Neural crest cell (in vitro differentiated cells): ENCODE measurements at regions not wholly inside any gene's neighbourhood (a gene's known extent, or its start where the extent isn't known, plus 50 kb on each side); places are given as distances from the start of the nearest gene placed in this dataset.

Experiments
- DNase-seq: peaks from one replicate; pipeline ENCODE4 v3.0.0; 2021; ENCODE audit warnings: low read depth, mixed read lengths, low spot score
- H3K27ac Mint-ChIP-seq: one replicate; pipeline ENCODE4 v1.8.0; 2021; ENCODE audit warnings: mild to moderate bottlenecking, mixed read lengths; ENCODE audit not compliant: unreplicated experiment
- H3K27me3 Mint-ChIP-seq: 2 replicates; pipeline ENCODE4 v1.8.0; 2021; ENCODE audit warnings: low read depth, mild to moderate bottlenecking, mixed read lengths
- H3K36me3 Mint-ChIP-seq: 2 replicates; pipeline ENCODE4 v1.8.0; 2021; ENCODE audit warnings: low read depth, mild to moderate bottlenecking, mixed read lengths
- H3K4me1 Mint-ChIP-seq: 2 replicates; pipeline ENCODE4 v1.8.0; 2021; ENCODE audit warnings: mixed read lengths
- H3K4me3 Mint-ChIP-seq: one replicate; pipeline ENCODE4 v1.8.0; 2021; ENCODE audit warnings: mild to moderate bottlenecking, mixed read lengths
- H3K9me3 Mint-ChIP-seq: 2 replicates; pipeline ENCODE4 v1.8.0; 2021; ENCODE audit warnings: mixed read lengths
- CTCF ChIP-seq: fragments of 200-600 bp; sonication (generic); conservative IDR thresholded peaks from 2 replicates; pipeline ENCODE4 v1.5.0; 2021; ENCODE audit warnings: antibody characterized with exemption, mild to moderate bottlenecking

GRCh38 chr12:125643055-125643454 lies 577.8 kb downstream of the AACS start:
- DNase-seq, result no peak
- Mint-ChIP-seq H3K4me1 (no peaks in the 10 kb centered on the region), H3K27ac (no peak overlapping the region), H3K36me3 (no peaks in the 10 kb centered on the region), H3K4me3 (no peak overlapping the region), H3K9me3 (no peaks in the 10 kb centered on the region), H3K27me3 (no peaks in the 10 kb centered on the region)
- no peak for TF ChIP-seq CTCF

DNA sequence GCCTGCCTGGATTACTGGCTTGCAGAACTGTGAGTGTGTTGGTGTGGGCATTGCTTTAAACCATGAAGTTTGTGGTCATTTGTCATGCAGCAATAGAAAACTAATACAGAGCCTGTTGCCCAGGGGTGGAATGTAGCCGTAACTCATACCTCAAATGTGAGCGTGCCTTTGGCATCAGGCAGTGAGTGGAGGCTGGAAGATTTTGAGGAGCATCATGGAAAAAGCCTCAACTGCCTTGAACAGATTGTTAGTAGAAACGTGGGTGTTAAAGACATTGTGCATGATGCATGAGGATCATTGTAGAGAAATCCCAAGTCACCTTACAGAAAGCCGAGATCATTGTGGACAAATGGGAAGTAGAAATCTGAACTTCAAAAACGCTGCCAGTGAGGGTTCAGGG lies 580.5 kb downstream of the AACS start:
- TF ChIP-seq CTCF, result no peak
- Mint-ChIP-seq H3K27me3 (no peaks in the 10 kb centered on the region), H3K4me1 (no peaks in the 10 kb centered on the region), H3K36me3 (no peaks in the 10 kb centered on the region), H3K9me3 (no peaks in the 10 kb centered on the region), H3K4me3 (no peak overlapping the region), H3K27ac (no peak overlapping the region)
- no peak for DNase-seq

DNA sequence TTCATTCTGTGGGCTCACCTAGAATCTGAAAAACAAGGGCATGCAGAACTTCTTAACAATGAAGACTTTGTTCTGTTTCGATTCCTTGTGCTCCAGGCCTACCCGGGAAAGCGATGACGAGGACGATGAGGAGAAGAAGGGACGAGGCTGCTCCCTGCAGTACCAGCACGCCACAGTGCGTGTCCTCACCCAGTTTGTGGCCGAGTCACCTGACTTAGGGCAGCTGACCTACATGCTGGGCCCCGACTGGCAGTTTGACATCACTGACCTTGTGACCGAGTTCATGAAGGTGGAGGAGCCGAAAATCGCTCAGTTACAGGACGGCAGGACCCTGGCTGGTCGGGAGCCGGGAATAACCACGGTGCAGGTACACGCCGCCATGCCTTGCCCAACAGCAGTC lies 585.4 kb downstream of the AACS start:
- no peak for TF ChIP-seq CTCF
- DNase-seq, result no peak
- H3K4me3 Mint-ChIP-seq, result no peak overlapping the region
- no peaks in the 10 kb centered on the region for H3K4me1 Mint-ChIP-seq
- H3K36me3 Mint-ChIP-seq, result peaks cover 3% of the 10 kb centered on the region
- H3K27ac Mint-ChIP-seq, result no peak overlapping the region
- H3K9me3 Mint-ChIP-seq, result peaks cover 3% of the 10 kb centered on the region
- no peaks in the 10 kb centered on the region for H3K27me3 Mint-ChIP-seq

DNA sequence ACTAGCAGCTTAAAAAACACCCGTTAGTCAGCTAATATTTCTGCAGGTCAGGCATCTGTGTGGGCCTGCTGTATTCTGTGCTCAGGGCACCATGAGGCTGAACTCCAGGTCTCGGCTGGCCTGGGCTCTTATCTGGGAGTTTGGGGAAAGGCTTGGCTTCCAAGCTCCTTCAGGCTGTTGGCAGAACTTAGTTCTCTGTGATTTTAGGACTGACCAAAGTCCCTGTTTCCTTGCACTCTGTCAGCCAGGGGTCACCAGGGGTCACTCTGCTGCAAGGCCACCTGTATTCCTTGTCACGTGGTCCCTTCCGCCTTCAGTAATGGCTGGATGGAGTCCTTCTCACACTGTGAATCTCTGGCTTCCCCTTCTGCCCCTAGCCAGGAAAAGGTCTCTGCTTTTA lies 586.4 kb downstream of the AACS start:
- Mint-ChIP-seq H3K36me3 (peaks cover 3% of the 10 kb centered on the region), H3K9me3 (peaks cover 3% of the 10 kb centered on the region), H3K4me3 (no peak overlapping the region), H3K27ac (no peak overlapping the region), H3K4me1 (no peaks in the 10 kb centered on the region), H3K27me3 (no peaks in the 10 kb centered on the region)
- DNase-seq, result no peak
- no peak for TF ChIP-seq CTCF

- no peak for TF ChIP-seq CTCF
- Mint-ChIP-seq H3K9me3 (peaks cover 3% of the 10 kb centered on the region), H3K4me3 (no peak overlapping the region), H3K27me3 (no peaks in the 10 kb centered on the region), H3K36me3 (peaks cover 3% of the 10 kb centered on the region), H3K4me1 (no peaks in the 10 kb centered on the region), H3K27ac (no peak overlapping the region)
- DNase-seq, result no peak
These were observed 587.4 kb downstream of the AACS start for GRCh38 chr12:125652681-125653080.

GRCh38 chr12:125657681-125658080 lies 592.4 kb downstream of the AACS start:
- H3K27ac Mint-ChIP-seq, result no peak overlapping the region
- peaks cover 3% of the 10 kb centered on the region for H3K36me3 Mint-ChIP-seq
- peaks cover 3% of the 10 kb centered on the region for H3K9me3 Mint-ChIP-seq
- H3K4me1 Mint-ChIP-seq, result no peaks in the 10 kb centered on the region
- no peak overlapping the region for H3K4me3 Mint-ChIP-seq
- no peaks in the 10 kb centered on the region for H3K27me3 Mint-ChIP-seq
- TF ChIP-seq CTCF, result no peak
- DNase-seq, result no peak
